GM18498 (cell line): ENCODE measurements at regions not wholly inside any gene's neighbourhood (a gene's known extent, or its start where the extent isn't known, plus 50 kb on each side); places are given as distances from the start of the nearest gene placed in this dataset.

Source experiments
- ATAC-seq: cut with Tn5 transposase; IDR thresholded peaks from one replicate; pipeline ENCODE4 v1.9.1; 2021; ENCODE audit warnings: mild to moderate bottlenecking, moderate library complexity; ENCODE audit not compliant: unreplicated experiment

DNA sequence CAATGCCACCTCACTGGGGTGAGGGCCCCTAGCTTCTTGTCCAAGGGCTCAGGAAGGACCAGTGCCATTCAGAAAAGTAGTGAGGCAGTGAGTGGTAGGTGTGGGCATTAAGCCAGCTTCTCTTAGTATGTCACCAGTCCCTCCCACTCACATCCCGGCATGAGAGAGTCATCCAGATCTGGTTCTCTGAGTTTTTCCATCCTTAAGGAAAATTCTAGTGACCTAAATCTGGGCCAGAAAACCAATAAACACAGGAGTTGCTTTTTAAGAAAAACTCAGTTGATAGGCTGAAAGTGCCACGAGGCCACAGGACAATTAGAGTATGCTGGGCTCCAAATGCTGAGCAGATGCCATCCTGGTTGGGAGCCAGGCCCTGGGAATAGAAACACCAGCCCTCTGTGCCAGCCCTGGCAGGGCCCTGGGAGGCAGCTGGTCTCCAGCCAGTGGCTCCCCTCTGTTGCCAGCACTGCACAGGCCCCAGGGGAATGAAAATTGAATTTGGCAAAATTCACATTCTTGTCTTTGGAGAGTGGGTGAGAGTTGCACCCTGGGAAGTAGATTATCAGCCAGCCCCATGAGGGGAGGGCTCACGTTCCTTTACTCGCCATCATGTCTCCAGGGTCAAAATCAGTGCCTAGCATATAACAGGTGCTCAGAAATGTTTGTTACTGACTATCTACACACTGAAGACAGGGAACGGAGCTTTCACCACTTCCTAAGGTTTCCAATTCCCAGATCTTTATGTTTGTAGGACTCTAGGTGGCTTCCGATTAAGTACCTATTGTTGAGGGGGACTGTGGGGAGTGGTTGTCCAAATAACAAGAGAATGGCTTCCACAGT lies 52.8 kb downstream of the FAM43A start:
- ATAC-seq = no peak

GRCh38 chr3:194739498-194740284 lies 54.0 kb downstream of the FAM43A start:
- ATAC-seq = no peak

- ATAC-seq = no peak
These were observed 55.3 kb downstream of the FAM43A start for GRCh38 chr3:194740859-194741491.

DNA sequence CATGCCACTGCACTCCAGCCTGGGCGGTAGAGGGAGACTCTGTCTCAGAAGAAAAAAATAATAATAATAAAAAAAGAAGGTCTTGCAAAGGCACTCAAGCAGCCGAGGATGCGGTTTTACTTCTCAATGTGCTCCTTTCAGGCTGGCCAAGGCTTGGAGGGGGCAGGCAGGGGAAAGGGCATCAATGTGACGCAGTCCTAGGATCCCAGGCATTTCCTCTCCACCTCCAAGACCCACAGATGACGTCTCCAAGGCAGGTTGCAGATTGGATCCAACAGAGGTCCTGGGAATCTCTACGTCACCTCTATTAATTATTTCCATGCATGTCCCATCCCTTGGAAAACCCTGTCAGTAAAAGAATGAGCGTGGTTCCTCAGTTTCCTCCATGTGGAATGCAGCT lies 56.2 kb downstream of the FAM43A start:
- ATAC-seq = no peak

- no peak for ATAC-seq
These were observed 59.1 kb downstream of the FAM43A start for GRCh38 chr3:194744826-194745225.

DNA sequence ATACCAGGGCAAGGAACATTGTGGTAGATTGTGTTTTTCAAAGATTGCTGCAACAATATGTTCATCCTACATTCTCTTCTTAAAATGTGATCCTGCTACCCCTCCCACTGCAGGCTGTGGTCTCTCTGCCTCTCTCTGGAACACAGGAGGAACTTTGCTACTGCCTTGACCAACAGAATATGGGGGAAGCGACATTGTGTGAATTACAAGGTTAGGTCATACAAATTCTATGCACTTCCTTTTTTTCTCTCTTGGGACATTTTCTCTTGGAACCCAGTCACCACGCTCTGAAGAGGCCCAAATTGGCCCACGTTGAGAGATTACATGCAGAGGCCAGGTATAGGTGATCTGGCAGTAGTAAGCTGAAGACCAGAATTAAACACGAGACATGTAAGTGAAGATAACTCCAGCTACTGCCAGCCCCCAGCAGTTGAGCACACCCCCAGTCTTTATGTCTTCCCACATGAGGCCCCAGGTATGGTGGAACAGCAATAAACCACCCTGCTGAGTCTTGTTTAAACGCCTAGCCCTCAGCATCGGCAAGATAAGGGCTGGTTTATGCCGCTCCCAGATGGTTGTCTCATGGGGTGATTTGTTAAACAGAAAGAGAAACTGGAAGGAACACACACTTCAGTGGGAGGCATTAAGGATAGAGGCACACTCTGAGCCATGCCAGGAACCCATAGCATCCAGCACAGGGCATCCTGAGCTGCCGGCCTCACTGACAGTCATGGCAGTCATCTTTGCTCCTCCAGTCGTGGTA lies 59.9 kb downstream of the FAM43A start:
- ATAC-seq = no peak

DNA sequence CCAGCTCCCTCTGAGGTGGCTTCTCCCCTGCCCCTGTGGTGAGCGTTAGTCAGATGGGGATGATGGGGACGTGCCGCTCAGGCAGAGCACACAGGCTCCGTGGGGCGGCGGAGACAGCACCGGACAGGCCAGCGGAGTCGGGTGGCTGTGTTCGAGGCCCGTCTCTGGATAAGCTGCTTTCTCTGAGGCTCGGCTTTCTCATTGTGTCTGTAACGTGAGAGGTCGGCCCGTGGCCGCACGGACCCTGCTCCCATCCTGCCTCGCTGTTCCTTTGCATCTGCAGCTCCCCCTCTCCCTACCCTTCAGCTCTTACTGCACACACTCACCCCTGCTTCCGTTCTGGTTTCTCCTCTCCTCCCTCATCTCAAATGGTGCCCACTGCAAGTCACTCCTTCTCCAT lies 62.5 kb downstream of the FAM43A start:
- ATAC-seq = no peak

DNA sequence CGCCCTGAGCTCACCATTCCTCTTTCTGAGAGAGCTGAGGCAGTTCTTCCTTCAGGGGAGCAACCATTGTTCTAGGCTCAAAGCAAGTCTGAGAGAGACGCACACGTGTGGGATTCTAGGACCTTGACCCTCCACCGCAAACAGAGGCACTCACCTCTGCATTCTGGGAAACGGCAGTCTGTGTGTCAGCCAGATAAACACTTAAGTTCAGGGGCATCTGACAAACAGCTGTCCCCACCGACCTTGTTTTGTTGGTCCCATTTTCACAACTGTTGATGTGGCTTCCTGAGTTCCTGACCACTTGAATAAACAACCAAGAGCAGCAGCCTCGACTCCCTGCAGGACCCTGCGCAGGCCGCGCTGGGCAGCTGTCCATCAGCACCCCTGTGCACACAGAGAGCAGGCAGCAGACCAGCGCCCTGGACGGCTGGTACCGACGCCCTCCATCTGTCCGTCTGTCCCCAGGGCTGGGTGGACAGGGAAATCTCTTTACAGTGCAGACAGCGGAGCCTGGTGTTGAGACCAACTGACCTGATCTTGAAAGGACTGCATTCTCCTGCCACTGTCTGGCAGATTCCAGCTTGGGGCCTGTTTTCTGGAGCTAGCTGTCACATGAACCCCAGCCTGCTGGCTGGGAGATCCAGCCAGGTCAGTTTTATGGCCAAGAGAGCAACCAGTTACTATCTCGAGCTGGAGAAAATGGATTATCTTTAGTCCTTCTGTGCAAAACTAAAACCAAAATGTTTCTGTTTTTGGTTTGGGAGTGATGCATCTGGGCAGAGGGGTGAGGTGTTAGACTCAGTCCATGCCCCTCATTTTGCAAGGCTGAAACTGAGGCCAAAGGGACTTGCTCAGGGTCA lies 64.2 kb downstream of the FAM43A start:
- no peak for ATAC-seq

- ATAC-seq = no peak
These were observed 64.8 kb downstream of the FAM43A start for GRCh38 chr3:194750491-194750828.

GRCh38 chr3:194755671-194756459 lies 70.2 kb downstream of the FAM43A start:
- no peak for ATAC-seq

- ATAC-seq = no peak
These were observed 70.7 kb downstream of the FAM43A start for GRCh38 chr3:194756460-194756779.

DNA sequence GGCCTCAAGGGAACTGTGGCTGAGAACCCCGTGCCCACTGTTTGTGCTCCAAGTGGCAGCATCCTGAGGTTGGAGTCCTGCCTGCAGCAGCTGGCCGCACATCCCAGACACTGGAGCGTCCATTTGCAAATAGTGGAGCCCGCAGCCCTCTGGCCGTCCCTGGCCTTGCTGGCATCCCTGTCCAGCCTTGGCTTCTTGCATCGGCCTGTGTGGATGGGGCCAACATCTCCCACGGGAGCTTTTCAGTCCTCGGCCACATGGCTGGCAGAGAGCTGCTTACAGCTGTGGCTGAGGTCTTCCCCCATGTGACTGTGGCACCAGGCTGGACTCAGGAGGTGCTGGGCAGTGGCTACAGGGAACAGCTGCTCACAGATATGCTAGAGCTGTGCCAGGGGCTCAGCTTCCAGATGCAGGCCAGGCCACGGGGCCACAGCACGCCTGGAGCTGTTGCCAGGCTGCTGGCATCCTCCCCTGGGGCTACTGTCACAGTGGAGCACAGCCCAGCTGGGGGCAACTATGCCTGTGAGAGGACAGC lies 71.2 kb downstream of the FAM43A start:
- no peak for ATAC-seq

GRCh38 chr3:194757647-194758061 lies 72.0 kb downstream of the FAM43A start:
- no peak for ATAC-seq

DNA sequence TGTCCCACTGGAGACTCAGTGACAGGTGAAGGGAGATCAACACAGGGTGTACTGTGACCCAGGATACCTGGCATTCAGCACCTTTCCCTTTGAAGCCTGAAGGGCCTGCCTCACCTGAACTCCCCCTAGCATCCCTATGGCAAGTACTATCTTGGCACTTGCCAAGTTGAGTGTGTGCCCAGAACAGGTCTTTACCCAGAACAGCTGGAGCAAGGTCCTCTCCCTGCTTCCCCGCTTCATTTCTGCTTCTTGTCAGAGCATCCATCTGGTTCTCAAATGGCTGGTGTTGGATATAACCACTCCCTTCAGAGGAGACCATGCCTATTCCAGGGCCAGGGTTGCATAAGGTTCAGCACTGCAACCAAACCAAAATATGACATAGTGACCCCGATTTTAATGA lies 73.0 kb downstream of the FAM43A start:
- ATAC-seq = no peak

DNA sequence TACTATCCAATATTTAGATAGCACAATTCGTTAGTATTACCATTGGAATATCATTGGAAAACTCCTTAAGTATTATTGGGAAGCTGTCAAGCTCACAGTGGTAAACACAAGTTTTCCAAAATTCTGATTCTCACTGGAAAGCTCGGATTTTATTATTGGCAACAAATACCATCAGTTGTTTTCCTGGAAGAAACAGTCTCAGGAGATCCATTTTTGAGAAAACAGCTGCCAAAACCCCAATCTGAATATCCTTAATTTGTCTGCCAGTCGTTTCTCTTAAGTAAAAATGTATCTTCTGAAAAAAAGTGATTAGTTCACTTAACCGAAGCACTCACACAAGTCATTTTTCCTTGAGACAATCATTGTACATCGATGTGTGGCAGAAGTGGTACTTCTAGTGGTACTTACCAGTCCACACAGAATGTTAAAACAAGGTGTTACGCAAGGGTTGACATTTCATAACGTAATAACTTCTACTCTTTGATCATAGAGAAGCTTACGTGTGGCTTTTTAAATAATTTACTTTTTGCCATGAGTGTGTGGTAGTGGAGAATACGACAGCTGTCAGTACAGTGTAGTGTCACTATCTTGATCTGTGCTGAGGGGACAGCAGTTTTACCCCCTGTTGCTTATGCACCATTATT lies 74.9 kb downstream of the FAM43A start:
- ATAC-seq = no peak

DNA sequence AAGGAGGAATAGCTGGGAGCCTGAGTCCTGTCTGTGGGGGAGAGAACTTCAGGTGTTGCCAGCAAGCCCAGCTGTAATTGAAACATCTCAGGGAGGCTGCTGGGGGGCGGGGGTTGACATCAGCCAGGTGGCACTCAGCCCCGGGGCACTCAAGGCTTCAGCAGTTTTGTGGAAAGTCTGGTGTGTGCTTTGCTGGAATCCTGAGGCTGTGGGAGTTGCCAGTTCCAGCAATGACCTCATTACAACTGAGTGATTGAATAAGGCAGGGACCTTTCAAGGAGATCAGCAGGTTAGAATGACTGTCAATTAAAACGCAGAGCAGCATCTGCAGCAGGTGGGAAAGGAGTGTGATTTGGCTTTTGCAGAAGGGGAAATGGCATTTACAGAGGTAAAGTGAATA lies 75.7 kb downstream of the FAM43A start:
- ATAC-seq = no peak

- no peak for ATAC-seq
These were observed 81.2 kb downstream of the FAM43A start for GRCh38 chr3:194766845-194767244.

DNA sequence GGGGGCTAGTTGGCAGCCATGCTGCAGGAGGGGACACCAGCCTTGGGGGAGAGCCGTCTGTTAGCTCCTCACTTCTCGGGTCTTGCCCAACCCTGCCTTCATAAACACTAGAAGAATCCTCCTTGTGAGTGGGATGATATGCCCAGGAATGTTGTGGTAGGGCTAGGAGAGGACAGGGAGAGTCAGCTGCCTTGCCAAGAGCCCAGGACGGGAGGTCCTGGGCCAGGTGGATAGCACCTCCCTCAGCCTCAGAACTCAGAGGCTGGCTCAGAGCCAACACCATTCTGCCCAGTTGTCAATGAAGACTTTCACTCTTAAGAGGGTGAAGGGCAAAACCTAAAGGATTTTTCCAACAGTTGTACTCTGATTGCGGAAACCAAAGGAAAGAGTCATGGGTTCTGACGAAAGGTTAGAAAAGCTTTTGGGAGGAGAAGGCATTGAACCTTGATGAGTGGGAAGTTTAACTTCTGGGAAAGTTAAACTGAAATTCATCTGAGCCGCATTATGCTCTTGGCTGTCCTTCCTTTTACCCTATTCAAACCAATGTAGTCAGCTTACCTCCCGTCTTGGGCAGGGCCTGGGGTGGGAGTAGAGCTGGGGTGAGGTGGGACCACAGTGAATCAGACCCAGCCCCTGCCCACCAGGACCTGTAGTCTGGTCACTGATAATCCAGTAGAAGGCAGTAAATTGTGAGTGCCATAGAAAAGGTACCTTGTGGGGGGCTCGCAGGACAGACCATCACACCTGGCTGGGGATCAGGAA lies 81.9 kb downstream of the FAM43A start:
- no peak for ATAC-seq
